Head of caudate nucleus (tissue), 42 donors: ENCODE measurements at regions not wholly inside any gene's neighbourhood (a gene's known extent, or its start where the extent isn't known, plus 50 kb on each side); places are given as distances from the start of the nearest gene placed in this dataset.
"Not testable (repeated sequence)": the region's sequence is repeated elsewhere in the genome, so short reads cannot be mapped to it uniquely, and the experiment has no call there.

Experiments
- DNase-seq, 42 donors: peaks; one replicate each; pipeline versions ENCODE4 v3.0.0 to v3.0.0-alpha.2; 2020 to 2021; ENCODE audit warnings: mixed read lengths in 7 of 42
- intact Hi-C: fragments of 100-400 bp; cut with DNase I; formaldehyde crosslinking; loops from one replicate; pipeline ENCODE4 v1.15.0; 2022

DNA sequence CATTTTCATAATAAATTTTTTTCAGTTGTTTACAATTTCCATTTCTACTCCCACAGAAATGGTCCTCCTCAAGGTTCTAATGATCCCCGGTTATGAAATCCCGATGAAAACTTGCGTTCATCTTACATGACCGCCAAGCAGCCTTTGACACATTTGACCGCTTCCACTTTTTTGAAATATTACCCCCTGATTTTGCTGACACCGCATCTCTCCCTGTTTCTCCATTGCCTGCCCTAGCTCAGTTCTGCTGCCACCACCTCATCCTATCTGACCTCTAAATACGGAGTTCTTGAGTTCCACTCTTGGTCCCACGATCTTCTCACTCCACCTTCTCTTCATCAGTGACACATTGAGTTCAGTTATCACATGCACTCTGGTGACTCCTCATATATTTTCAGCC is 74.1 kb downstream of the SLC35B3 start:
- no peak for DNase-seq
- intact Hi-C loops: no loop called here

GRCh38 chr6:8352966-8353340 is 82.4 kb downstream of the SLC35B3 start:
- intact Hi-C loops: no loop called here
- no peak for DNase-seq

GRCh38 chr6:8352335-8352965 is 82.9 kb downstream of the SLC35B3 start:
- intact Hi-C loops: no loop called here
- no peak for DNase-seq

DNA sequence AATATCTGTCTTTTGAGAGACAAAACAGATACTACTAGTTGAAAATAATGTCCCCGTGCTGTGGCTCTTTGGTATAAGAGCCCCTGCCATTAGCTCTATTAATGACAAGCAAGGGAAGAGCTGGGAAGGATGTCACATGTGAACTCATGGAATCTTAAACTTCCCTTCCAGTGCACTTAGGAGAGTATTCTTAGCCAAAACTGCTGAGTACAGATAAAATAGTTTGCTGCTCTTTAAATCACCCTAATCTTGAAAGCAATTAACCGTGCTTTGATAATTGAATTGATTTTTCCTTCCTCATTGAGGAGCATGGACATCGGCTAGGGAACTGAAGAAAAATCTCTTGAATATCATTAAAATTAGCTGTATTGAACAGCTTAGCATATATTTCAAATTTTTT is 91.7 kb downstream of the SLC35B3 start:
- intact Hi-C loops: no loop called here
- DNase-seq: no peak

DNA sequence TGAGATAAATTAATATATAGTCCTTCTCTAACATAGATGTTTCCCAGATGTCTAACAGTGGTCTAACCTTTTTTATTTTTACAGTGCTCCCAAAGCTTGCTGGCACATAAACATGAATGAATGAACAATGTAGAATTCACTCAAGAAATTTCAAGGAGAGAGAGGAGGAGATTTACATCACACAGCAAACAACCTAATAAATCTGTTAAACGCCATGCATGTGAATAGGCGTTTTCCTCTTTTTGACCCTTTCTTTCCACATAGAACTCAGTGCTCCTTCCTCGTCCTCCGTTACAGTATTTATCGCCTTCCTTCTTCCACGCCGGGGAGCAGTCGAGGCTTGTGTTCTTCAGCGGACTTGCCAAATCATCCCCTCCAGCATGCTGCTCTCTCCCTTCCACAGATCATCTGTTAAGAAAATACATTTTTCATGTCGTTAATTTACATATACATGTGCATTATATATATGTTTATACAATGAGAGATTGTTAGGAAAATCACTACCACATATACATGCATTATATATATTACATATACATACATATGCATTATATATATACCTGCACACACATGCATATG is 93.0 kb downstream of the SLC35B3 start:
- intact Hi-C loops: no loop called here

GRCh38 chr6:8337147-8337546 is 98.2 kb downstream of the SLC35B3 start:
- intact Hi-C loops: no loop called here
- DNase-seq: no peak

More for the DNA sequence above, 93.0 kb downstream of the SLC35B3 start:
- DNase-seq: no peak

DNA sequence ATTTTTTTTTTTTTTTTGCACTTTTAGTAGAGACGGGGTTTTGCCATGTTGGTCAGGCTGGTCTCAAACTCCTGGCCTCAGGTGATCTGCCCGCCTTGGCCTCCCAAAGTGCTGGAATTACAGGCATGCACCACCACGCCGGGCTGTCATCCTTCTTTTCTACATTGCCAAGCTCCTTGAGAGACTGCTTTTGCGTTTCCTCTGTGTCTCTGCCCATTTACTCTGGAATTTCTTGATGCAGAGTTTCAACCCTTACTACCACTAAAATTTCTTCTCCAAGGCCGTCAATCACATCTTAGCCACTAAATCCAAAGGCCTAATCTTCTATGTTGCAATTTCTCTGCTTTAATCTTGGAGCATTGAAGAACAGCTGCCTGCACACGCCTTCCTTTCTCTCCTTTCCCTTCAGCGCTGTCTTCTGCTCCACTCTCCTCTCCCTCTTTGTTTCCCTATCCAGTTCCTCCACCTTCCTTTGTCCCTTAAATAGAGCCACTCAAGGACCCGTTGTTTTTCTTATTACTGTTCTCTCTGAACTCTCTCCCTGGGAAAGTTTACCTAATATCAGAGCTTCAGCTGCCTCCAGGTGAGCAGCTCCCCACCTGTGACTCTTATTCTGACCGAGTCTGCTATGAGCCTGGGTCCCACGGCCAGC is 98.8 kb downstream of the SLC35B3 start:
- DNase-seq: no peak
- intact Hi-C loops: no loop called here

- intact Hi-C loops: no loop called here
- DNase-seq: no peak
These were observed 99.4 kb downstream of the SLC35B3 start for GRCh38 chr6:8335896-8336295.

DNA sequence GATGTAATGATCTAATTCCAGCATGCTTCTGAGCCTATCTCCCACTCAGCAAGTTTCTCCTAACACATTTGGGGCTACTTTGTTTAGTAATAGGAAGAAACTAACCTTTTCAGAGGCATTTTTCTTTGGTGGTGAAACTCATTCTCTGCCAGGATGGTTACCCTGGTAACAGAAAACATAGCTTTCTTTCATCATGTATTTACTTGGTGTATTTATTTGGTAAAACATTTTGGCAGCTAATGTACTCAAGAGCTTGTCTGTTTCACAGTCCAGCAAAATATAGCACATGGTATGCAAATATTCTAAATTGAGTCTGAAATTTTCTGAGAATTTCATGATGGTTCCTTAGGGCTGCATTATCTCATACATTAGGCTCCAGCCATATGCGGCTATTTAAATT is 100.0 kb downstream of the SLC35B3 start:
- no peak for DNase-seq

GRCh38 chr6:8334113-8334512 is 101.2 kb downstream of the SLC35B3 start:
- intact Hi-C loops: no loop called here
- DNase-seq: no peak

More for the DNA sequence above, 100.0 kb downstream of the SLC35B3 start:
- intact Hi-C loops: no loop called here

DNA sequence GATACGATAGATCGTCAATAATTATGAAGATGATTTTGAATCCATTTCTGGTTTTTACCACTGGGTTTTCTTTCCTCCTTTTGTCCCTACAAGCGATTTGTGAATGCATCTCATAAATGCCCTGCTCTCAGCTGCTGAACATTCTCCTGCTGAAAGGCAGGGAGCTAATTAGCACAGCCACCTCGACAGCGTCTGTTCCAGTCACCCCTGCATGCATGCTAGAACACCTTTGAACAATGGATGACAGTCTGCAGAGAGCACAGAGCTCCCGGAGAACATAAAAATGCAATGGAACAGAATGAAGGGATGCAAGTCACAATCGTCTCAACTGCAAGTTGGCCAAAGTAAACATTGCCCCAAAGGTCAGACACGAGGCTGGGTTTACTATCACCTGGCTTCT is 105.8 kb downstream of the SLC35B3 start:
- intact Hi-C loops: no loop called here

GRCh38 chr6:8325743-8326142 is 109.6 kb downstream of the SLC35B3 start:
- intact Hi-C loops: no loop called here
- DNase-seq: no peak

More for the DNA sequence above, 105.8 kb downstream of the SLC35B3 start:
- peak in 7 of 42 donors; percentile 2 to 38 (median 17) for DNase-seq

- DNase-seq: no peak
- intact Hi-C loops: no loop called here
These were observed 112.7 kb downstream of the SLC35B3 start for GRCh38 chr6:8322659-8323058.

DNA sequence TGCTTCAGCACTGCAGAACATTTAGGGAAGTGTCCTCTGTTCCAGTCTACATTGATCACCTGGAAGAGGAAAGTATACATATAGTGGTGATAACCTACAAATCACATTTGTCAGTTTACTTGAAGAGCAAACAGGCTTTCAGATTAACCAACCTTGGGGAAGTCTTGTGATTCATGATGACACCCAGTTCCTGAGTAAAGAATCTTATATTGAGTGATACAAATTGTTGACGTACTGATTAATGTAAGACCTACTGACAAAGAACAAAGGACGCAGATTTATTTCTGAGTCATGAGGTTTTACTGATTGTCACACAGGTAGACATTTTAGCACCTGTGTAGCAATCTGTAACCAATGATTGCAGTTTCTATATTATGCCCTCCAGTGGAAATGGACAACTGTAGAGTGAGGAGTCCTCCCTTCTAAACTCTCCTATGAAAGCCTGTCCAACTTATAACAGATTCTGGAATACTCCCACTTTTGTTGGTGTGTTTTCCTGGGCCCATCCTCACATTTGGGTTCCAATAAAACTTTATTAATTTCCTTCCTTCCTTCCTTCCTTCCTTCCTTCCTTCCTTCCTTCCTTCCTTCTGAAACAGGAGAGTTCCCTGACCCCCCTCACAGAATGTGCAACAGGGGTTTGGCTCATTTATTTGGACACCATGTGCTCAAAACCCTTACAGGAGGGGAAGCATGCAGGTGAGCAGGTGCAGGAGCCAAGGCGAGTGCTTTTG is 113.5 kb downstream of the SLC35B3 start:
- DNase-seq: no peak
- intact Hi-C loops: no loop called here

DNA sequence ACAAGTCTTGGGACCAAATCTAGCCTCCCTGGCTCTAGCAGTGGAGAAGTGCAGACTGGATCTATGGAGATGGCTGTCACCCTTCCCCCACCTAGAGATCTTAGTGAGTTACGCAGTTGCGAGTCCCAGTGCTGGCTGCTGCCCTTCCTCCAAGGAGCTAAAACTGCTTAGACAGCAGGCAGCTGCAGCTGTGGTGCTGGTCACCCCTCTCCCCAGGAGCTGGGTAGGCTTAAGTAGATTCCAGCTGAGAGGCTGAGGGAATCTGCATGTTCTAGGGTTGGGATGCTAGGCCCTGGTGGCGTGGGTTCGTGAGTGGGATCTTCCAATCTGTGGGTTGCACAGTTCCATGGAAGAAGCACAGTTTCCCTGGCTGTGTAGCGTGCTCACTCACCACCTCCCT is 120.2 kb downstream of the SLC35B3 start:
- intact Hi-C loops: no loop called here
- no peak for DNase-seq

DNA sequence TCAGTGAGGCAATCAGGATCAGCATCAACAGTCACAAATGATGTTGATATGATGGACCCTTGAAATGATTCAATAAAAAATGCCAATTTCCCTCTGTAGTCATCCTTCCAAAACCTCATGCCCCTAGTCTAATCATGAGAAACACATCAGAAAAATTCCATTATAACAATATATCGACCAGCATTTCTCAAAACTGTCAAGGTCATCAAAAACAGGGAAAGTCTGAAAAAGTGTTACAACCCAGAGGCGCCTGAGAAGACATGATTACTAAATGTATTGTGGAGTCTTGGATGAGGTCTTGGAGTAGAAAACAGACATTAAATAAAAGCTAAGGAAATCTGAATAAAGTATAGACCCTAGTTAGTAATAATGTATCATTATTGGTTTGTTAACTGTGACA is 133.8 kb downstream of the SLC35B3 start:
- no peak for DNase-seq
- intact Hi-C loops: no loop called here

DNA sequence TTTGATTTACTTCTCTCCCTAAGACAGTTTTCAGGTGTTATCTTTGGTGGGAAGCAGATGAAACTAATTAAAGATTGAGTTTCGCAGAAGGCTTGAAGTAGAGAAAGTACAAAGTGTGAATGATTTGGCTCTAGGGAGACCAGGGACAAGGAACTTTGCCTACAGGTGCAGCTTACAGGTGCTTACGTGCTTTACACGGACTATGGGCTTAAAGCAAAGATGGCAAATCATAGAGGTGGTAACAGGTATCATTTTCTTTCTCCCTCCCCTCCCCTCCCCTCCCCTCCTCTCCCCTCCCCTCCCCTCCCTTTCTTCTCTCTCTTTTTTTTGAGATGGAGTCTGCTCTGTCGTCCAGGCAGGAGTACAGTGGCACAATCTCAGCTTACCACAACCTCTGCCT is 136.3 kb downstream of the SLC35B3 start:
- no peak for DNase-seq
- intact Hi-C loops: no loop called here

DNA sequence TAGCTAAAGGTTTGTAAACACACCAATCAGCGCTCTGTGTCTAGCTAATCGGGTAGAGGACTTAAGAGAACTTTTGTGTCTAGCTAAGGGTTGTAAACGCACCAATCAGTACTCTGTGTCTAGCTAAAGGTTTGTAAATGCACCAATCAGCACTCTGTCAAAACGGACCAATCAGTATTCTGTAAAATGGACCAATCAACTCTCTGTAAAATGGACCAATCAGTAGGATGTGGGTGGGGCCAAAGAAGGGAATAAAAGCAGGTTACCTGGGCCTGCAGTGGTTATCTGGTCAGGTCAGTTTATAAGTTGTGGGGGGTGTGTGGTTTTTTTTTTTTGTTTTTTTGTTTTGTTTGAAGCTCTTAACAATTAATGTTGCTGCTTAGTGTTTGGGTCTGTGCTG is 152.4 kb downstream of the SLC35B3 start:
- intact Hi-C loops, DNase-seq: not testable (repeated sequence)

DNA sequence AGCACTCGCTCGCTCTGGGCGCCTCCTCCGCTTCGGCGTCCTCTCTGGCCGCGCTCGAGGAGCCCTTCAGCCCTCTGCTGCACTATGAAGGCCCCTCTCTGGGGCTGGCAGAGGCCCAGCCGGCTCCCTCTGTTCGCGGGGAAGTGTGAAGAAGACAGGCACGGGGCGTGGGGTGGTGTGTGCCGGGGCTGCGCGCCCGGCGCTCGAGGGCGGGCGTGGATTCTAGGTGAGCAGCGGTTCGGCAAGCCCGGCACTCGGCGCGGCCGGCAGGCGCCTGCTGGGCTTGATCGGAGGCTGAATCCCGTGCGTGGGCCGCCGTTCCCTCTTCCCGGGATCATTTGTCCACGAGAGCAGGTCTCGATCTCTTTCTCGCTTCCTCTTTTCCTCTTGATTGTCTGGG is 153.0 kb downstream of the SLC35B3 start:
- DNase-seq: no peak
- intact Hi-C loops: no loop called here
